ENCODE measurements at regions not wholly inside any gene's neighbourhood (a gene's known extent, or its start where the extent isn't known, plus 50 kb on each side); places are given as distances from the start of the nearest gene placed in this dataset.
"Not testable (repeated sequence)": the region's sequence is repeated elsewhere in the genome, so short reads cannot be mapped to it uniquely, and the experiment has no call there.

GRCh38 chr21:28150778-28151177 lies 841.9 kb downstream of the LTN1 start:
- DNase-seq: no peak

GRCh38 chr21:28148400-28149064 lies 844.1 kb downstream of the LTN1 start:
- DNase-seq: no peak

GRCh38 chr21:28144653-28145052 lies 848.0 kb downstream of the LTN1 start:
- no peak for DNase-seq

GRCh38 chr21:28144089-28144488 lies 848.6 kb downstream of the LTN1 start:
- no peak for DNase-seq

- DNase-seq: no peak
Observed at GRCh38 chr21:28142697-28143096, 850.0 kb downstream of the LTN1 start.

- DNase-seq: no peak
Observed at GRCh38 chr21:28138272-28138671, 854.4 kb downstream of the LTN1 start.

- DNase-seq: no peak
Observed at GRCh38 chr21:28136656-28137255, 855.9 kb downstream of the LTN1 start.

- no peak for DNase-seq
Observed at GRCh38 chr21:28135646-28136045, 857.0 kb downstream of the LTN1 start.

GRCh38 chr21:28133116-28133515 lies 859.6 kb downstream of the LTN1 start:
- no peak for DNase-seq

GRCh38 chr21:28132713-28133112 lies 860.0 kb downstream of the LTN1 start:
- no peak for DNase-seq

- no peak for DNase-seq
Observed at GRCh38 chr21:28127175-28127785, 865.4 kb downstream of the LTN1 start.

- no peak for DNase-seq
Observed at GRCh38 chr21:28126521-28127174, 866.0 kb downstream of the LTN1 start.

GRCh38 chr21:28124541-28124940 lies 868.1 kb downstream of the LTN1 start:
- DNase-seq: no peak

- no peak for DNase-seq
Observed at GRCh38 chr21:28118570-28118969, 874.1 kb downstream of the LTN1 start.

- DNase-seq: not testable (repeated sequence)
Observed at GRCh38 chr21:28114986-28115385, 877.7 kb downstream of the LTN1 start.

- DNase-seq: no peak
Observed at GRCh38 chr21:28113718-28114117, 879.0 kb downstream of the LTN1 start.

GRCh38 chr21:28112511-28112910 lies 880.2 kb downstream of the LTN1 start:
- no peak for DNase-seq

- DNase-seq: no peak
Observed at GRCh38 chr21:28111151-28111619, 881.5 kb downstream of the LTN1 start.

GRCh38 chr21:28110716-28111115 lies 882.0 kb downstream of the LTN1 start:
- no peak for DNase-seq

GRCh38 chr21:28110074-28110473 lies 882.6 kb downstream of the LTN1 start:
- DNase-seq: no peak

GRCh38 chr21:28106370-28106890 lies 886.2 kb downstream of the LTN1 start:
- no peak for DNase-seq

GRCh38 chr21:28104346-28104745 lies 888.3 kb downstream of the LTN1 start:
- DNase-seq: no peak

GRCh38 chr21:28100366-28100765 lies 892.3 kb downstream of the LTN1 start:
- DNase-seq: no peak
